PC-9 (cell line): ENCODE measurements at regions not wholly inside any gene's neighbourhood (a gene's known extent, or its start where the extent isn't known, plus 50 kb on each side); places are given as distances from the start of the nearest gene placed in this dataset.

ENCODE experiments used
- BruUV-seq: library from RNA; stranded (reverse); fragments of 400-500 nt; replicated peaks from 2 replicates; lab custom pipeline; 2021; lab: Mats Ljungman, UMichigan
- CTCF ChIA-PET: fragments of 300-600 bp; sonication (Branson Sonifier 250); formaldehyde crosslinking; loops from one replicate; lab custom pipeline; 2022; ENCODE audit warnings: antibody characterized with exemption; lab: Charles Lee
- POLR2A ChIA-PET: fragments of 300-600 bp; sonication (Branson Sonifier 250); formaldehyde crosslinking; loops from one replicate; lab custom pipeline; 2022; ENCODE audit warnings: antibody characterized with exemption; ENCODE audit not compliant: unreplicated experiment; lab: Charles Lee
- DNase-seq, 2 experiments: peaks; one replicate each; pipeline versions ENCODE4 v3.0.0 to v3.0.0-alpha.2; 2015 to 2022; ENCODE audit warnings: mixed read lengths in 1 of 2
- H2AFZ ChIP-seq: fragments of 200-600 bp; sonication (generic); 2 replicates; pipeline ENCODE4 v1.8.1; 2017; ENCODE audit warnings: antibody characterized with exemption
- H3F3A ChIP-seq: fragments of 200-600 bp; sonication (generic); 2 replicates; pipeline ENCODE4 v1.8.1; 2017; ENCODE audit warnings: antibody characterized with exemption, mild to moderate bottlenecking, low read depth; ENCODE audit not compliant: insufficient read depth
- H3K27ac ChIP-seq: fragments of 200-600 bp; sonication (generic); 2 replicates; pipeline ENCODE4 v1.6.1; 2016; ENCODE audit warnings: mixed run types
- H3K27me3 ChIP-seq: fragments of 200-600 bp; sonication (generic); 2 replicates; pipeline ENCODE4 v1.6.1; 2016; ENCODE audit warnings: low read depth, mixed run types; ENCODE audit not compliant: insufficient read depth
- H3K36me3 ChIP-seq: fragments of 200-600 bp; sonication (generic); 2 replicates; pipeline ENCODE4 v1.6.1; 2016; ENCODE audit warnings: low read depth, mixed run types
- H3K4me1 ChIP-seq: fragments of 200-600 bp; sonication (generic); replicated peaks from 2 replicates; pipeline ENCODE4 v1.6.1; 2016; ENCODE audit warnings: mixed run types; ENCODE audit not compliant: insufficient read depth
- H3K4me2 ChIP-seq: fragments of 200-600 bp; sonication (generic); 2 replicates; pipeline ENCODE4 v1.6.1; 2017; ENCODE audit warnings: mixed run types
- H3K4me3 ChIP-seq: fragments of 200-600 bp; sonication (generic); 2 replicates; pipeline ENCODE4 v1.6.1; 2016; ENCODE audit warnings: mixed run types
- H3K79me2 ChIP-seq: fragments of 200-600 bp; sonication (generic); 2 replicates; pipeline ENCODE4 v1.6.1; 2017; ENCODE audit warnings: low read depth, mixed run types
- H3K9me2 ChIP-seq: fragments of 200-600 bp; sonication (generic); 2 replicates; pipeline ENCODE4 v1.8.1; 2017; ENCODE audit warnings: mild to moderate bottlenecking; ENCODE audit not compliant: insufficient read depth
- H3K9me3 ChIP-seq: fragments of 200-600 bp; sonication (generic); 2 replicates; pipeline ENCODE4 v1.8.1; 2016; ENCODE audit warnings: low read depth; ENCODE audit not compliant: insufficient read depth
- H4K20me1 ChIP-seq: fragments of 200-600 bp; sonication (generic); 2 replicates; pipeline ENCODE4 v1.8.1; 2017; ENCODE audit not compliant: insufficient read depth
- CTCF ChIP-seq: fragments of 200-600 bp; sonication (generic); conservative IDR thresholded peaks from 2 replicates; pipeline ENCODE4 v1.6.1; 2017; ENCODE audit warnings: mixed run types, antibody characterized with exemption, mild to moderate bottlenecking, moderate library complexity
- EZH2 ChIP-seq: fragments of 200-600 bp; sonication (generic); IDR thresholded peaks from 2 replicates; pipeline ENCODE4 v1.8.0; 2017; ENCODE audit warnings: antibody characterized with exemption, low read depth
- intact Hi-C: fragments of 100-400 bp; cut with micrococcal nuclease; formaldehyde crosslinking; loops from one replicate; pipeline ENCODE4 v1.10.0; 2022; ENCODE audit not compliant: unreplicated experiment

- CTCF ChIA-PET = no interaction called here
- H3K36me3 ChIP-seq = no peaks in the 10 kb centered on the region
These were observed 165.6 kb downstream of the SIPA1L2 start for GRCh38 chr1:232464325-232464724.

GRCh38 chr1:232463225-232463624 is 166.7 kb downstream of the SIPA1L2 start:
- Histone ChIP-seq H3K4me2 (no peak overlapping the region), H3K9me2 (no peaks in the 10 kb centered on the region; the same call in 1 of the 2 replicates), H3K9me3 (no peaks in the 10 kb centered on the region), H3K27ac (no peak overlapping the region), H3K4me1 (no peaks in the 10 kb centered on the region), H3K27me3 (no peaks in the 10 kb centered on the region), H3K4me3 (no peak overlapping the region), H3K79me2 (no peaks in the 10 kb centered on the region), H3K36me3 (no peaks in the 10 kb centered on the region), H2AFZ (no peak overlapping the region), H4K20me1 (no peaks in the 10 kb centered on the region), H3F3A (no peaks in the 10 kb centered on the region)
- TF ChIP-seq EZH2 (no peak), CTCF (no peak)
- POLR2A ChIA-PET = no interaction called here
- CTCF ChIA-PET = no interaction called here
- intact Hi-C loops = no loop called here
- DNase-seq = no peak
- no TSS peak for BruUV-seq

More at GRCh38 chr1:232464325-232464724, 165.6 kb downstream of the SIPA1L2 start:
- Histone ChIP-seq H3K4me1 (no peaks in the 10 kb centered on the region), H3K9me3 (no peaks in the 10 kb centered on the region), H3K9me2 (no peaks in the 10 kb centered on the region; the same call in 1 of the 2 replicates), H3K27ac (no peak overlapping the region), H3F3A (no peaks in the 10 kb centered on the region), H3K79me2 (no peaks in the 10 kb centered on the region), H2AFZ (no peak overlapping the region), H3K4me3 (no peak overlapping the region), H3K27me3 (no peaks in the 10 kb centered on the region), H3K4me2 (no peak overlapping the region), H4K20me1 (no peaks in the 10 kb centered on the region)
- no TSS peak for BruUV-seq
- intact Hi-C loops = no loop called here
- TF ChIP-seq EZH2 (no peak), CTCF (no peak)
- POLR2A ChIA-PET = no interaction called here
- DNase-seq = no peak

GRCh38 chr1:232462213-232462612 is 167.7 kb downstream of the SIPA1L2 start:
- no peaks in the 10 kb centered on the region for H4K20me1 ChIP-seq
- BruUV-seq = no TSS peak
- H3F3A ChIP-seq = no peaks in the 10 kb centered on the region
- no peaks in the 10 kb centered on the region for H3K27me3 ChIP-seq
- no peaks in the 10 kb centered on the region for H3K79me2 ChIP-seq
- H3K36me3 ChIP-seq = no peaks in the 10 kb centered on the region
- no peak overlapping the region for H3K4me3 ChIP-seq
- CTCF ChIA-PET = no interaction called here
- no peak for DNase-seq
- no peaks in the 10 kb centered on the region for H3K4me1 ChIP-seq
- no peak overlapping the region for H3K27ac ChIP-seq
- intact Hi-C loops = no loop called here
- no peaks in the 10 kb centered on the region for H3K9me3 ChIP-seq
- POLR2A ChIA-PET = no interaction called here
- H3K4me2 ChIP-seq = no peak overlapping the region
- no peak overlapping the region for H2AFZ ChIP-seq
- no peaks in the 10 kb centered on the region; the same call in 1 of the 2 replicates for H3K9me2 ChIP-seq
- TF ChIP-seq CTCF = no peak
- no peak for TF ChIP-seq EZH2
